GM18520 (cell line): ENCODE measurements at regions not wholly inside any gene's neighbourhood (a gene's known extent, or its start where the extent isn't known, plus 50 kb on each side); places are given as distances from the start of the nearest gene placed in this dataset.
"Not testable (repeated sequence)": the region's sequence is repeated elsewhere in the genome, so short reads cannot be mapped to it uniquely, and the experiment has no call there.

Experiments
- ATAC-seq: cut with Tn5 transposase; IDR thresholded peaks from one replicate; pipeline ENCODE4 v1.9.1; 2021; ENCODE audit not compliant: unreplicated experiment

DNA sequence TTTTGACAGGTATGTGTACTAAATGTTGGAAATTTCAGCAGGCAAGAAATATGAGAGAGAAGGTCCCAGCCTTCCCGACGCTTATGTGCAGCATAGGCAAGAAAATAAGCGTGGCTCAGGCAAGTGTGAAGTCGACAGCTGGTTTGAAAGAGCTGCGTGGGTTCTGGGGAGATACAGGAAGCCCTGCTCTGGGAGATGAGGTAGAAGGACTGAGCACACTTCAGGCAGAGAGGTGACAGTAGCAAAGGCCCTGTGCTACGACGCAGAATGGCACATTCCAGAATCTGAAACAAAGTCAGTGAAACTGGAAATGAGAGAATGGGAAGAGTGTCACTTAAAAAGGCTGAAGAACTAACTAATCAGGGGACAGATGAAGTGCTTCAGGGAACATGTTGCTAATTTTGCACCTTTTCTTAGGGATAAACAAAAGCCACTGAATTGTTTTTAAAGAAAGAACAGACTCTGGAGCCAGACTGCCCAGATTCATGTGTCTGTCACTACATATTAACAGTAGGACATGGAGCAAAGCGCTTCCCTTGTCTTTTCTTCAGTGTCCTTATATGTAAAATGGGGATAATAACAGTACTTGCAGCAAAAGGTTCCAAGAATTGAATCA lies 160.1 kb downstream of the SPRY2 start:
- no peak for ATAC-seq

GRCh38 chr13:80177327-80177726 lies 163.6 kb downstream of the SPRY2 start:
- ATAC-seq: no peak

- no peak for ATAC-seq
These were observed 167.7 kb downstream of the SPRY2 start for GRCh38 chr13:80173224-80173623.

- ATAC-seq: no peak
These were observed 169.8 kb downstream of the SPRY2 start for GRCh38 chr13:80171096-80171495.

GRCh38 chr13:80168089-80168850 lies 172.7 kb downstream of the SPRY2 start:
- no peak for ATAC-seq

- ATAC-seq: no peak
These were observed 174.6 kb downstream of the SPRY2 start for GRCh38 chr13:80166352-80166751.

- no peak for ATAC-seq
These were observed 176.5 kb downstream of the SPRY2 start for GRCh38 chr13:80164462-80164861.

- no peak for ATAC-seq
These were observed 179.0 kb downstream of the SPRY2 start for GRCh38 chr13:80161896-80162295.

GRCh38 chr13:80161219-80161618 lies 179.7 kb downstream of the SPRY2 start:
- no peak for ATAC-seq

GRCh38 chr13:80160110-80160509 lies 180.8 kb downstream of the SPRY2 start:
- no peak for ATAC-seq

- no peak for ATAC-seq
These were observed 183.5 kb downstream of the SPRY2 start for GRCh38 chr13:80157261-80157932.

DNA sequence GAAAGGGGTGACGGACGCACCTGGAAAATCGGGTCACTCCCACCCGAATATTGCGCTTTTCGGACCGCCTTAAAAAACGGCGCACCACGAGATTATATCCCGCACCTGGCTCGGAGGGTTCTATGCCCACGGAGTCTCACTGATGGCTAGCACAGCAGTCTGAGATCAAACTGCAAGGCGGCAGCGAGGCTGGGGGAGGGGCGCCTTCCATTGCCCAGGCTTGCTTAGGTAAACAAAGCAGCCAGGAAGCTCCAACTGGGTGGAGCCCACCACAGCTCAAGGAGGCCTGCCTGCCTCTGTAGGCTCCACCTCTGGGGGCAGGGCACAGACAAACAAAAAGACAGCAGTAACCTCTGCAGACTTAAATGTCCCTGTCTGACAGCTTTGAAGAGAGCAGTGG lies 188.8 kb downstream of the SPRY2 start:
- ATAC-seq: not testable (repeated sequence)

DNA sequence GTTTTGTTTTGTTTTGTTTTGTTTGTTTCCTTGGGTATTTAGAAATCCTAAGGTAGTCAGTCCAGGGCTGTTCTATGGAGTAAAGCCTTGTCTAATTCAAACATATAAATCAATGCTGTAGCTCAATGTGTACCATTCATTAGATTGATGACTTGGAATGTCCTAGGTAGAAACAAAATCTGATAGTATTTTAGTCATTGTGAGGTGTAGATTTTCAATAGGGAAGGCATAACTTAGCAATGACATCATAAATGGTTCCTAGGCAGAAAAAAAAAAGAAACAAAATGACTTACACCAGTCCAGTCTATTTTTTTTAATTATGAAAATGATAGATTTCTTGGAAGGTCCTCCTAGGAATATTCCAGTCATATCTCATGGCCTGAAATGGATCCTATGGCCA lies 189.9 kb downstream of the SPRY2 start:
- ATAC-seq: no peak

- ATAC-seq: no peak
These were observed 191.2 kb downstream of the SPRY2 start for GRCh38 chr13:80149736-80150135.

DNA sequence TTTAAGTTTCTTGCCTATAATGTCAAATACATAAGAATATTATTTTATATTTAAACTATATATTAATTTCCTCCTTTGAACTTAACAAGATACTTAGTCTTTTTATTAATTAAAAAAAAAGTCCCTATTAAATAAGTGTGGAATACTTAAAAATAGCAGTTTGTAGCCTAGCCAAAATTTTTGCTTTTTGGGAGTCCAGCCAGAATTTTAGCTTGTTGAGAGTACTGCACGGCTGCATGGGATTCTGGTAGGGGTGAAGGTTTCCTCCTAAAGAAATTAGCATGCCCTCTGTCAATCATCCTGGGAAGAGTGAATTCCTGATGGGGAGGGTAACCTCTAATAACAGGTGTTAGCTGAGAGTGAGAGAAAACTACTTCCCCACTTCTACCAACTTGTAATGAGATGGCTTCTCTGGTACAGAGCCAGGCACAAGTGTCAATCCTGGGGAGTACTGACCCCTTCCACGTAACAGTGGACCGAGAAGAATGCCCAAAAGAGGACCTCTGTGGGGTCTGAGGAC lies 195.7 kb downstream of the SPRY2 start:
- ATAC-seq: no peak

DNA sequence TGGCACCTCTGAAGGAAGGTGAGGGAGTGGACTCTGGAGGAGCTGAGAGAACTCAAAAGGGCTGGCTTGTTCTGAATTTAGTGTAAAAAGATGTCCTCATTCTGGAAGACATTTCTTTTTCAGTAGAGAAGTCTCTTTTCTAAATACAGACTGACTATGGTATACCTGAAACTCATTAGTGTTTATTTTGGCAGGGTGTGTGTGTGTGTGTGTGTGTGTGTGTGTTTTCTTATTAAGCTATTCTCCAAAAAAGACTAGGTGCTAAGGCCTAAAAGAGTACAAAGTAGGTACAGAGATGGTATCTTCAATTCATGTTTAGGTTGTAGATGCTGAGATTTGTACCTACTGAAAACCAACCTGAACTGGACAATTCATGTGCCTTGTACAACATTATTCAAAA lies 196.4 kb downstream of the SPRY2 start:
- ATAC-seq: no peak

GRCh38 chr13:80141123-80141849 lies 199.6 kb downstream of the SPRY2 start:
- no peak for ATAC-seq

- ATAC-seq: no peak
These were observed 200.2 kb downstream of the SPRY2 start for GRCh38 chr13:80140685-80141084.

GRCh38 chr13:80139196-80139595 lies 201.7 kb downstream of the SPRY2 start:
- ATAC-seq: no peak

- no peak for ATAC-seq
These were observed 202.9 kb downstream of the SPRY2 start for GRCh38 chr13:80137994-80138393.

GRCh38 chr13:80134346-80134745 lies 206.6 kb downstream of the SPRY2 start:
- ATAC-seq: no peak
